GM18498 (cell line): ENCODE measurements at regions not wholly inside any gene's neighbourhood (a gene's known extent, or its start where the extent isn't known, plus 50 kb on each side); places are given as distances from the start of the nearest gene placed in this dataset.

Experiments
- ATAC-seq: cut with Tn5 transposase; IDR thresholded peaks from one replicate; pipeline ENCODE4 v1.9.1; 2021; ENCODE audit warnings: mild to moderate bottlenecking, moderate library complexity; ENCODE audit not compliant: unreplicated experiment

DNA sequence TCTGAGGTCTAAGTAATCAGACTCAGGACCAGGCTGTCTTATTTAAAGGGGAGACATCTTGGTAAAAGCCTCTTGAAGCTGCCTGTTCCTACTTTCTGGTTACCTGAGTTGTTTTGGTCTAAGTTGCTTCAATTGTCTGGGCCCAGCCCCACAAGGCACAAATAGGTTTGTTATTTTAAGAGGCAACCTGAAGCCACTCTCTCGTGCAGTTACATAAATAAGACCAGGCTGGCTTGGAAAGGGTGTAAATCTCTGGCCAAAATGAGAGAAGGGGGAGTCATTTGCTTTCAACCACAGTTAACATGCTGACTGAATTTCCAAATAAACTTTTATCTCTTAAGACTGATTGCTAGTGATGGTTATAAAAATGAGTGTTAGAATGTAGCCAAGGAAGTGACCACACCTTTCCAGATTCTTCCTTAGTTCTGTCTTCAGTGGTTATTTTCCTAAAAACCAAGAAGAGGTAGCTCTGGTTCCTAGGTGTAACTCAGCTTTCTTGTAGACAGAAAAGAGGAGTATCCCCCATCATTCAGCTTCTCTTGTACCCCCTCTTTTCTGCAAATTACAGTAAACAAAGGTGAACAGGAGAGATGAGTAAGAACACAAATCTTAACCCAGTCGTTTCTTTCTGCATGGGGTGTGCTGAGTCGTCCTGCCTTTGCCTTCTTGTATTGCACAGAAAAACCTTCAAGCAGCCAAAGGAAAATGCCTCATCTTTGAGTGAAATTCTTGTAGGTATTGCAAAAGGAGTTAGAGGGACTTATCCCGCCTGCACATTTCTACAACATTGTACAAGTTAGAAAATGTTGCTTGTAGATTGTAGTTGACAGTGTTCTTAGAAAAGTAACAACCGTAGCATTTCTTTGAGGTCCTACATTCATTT lies 161.5 kb upstream of the NT5C1B start:
- ATAC-seq = no peak

DNA sequence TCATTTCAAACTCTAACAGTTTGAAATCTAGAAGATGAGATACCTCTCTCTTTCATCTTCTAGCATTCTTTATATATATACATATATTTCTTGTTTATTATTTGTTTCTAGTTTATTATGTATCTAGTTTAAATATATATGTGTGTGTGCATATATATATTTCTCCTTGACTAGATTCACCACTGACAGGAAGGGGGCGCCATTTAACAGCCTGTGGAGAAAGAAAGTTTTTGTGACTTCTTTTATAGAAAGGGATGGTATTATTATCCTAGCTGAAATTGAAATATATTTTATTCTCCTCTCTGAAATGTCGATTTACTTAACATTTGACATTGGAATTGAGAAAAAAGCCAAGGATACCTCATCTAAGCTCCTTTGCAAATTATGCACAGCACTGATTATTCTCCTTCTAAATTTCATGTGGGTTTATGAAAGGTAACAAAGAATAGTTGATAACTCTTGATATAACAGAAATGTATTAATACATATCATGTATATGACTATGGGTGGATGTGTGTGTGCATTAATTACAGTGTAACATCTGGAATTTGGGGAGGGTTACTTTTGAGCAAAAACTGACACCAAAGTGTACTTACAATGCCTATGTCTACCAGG lies 160.7 kb upstream of the NT5C1B start:
- no peak for ATAC-seq

DNA sequence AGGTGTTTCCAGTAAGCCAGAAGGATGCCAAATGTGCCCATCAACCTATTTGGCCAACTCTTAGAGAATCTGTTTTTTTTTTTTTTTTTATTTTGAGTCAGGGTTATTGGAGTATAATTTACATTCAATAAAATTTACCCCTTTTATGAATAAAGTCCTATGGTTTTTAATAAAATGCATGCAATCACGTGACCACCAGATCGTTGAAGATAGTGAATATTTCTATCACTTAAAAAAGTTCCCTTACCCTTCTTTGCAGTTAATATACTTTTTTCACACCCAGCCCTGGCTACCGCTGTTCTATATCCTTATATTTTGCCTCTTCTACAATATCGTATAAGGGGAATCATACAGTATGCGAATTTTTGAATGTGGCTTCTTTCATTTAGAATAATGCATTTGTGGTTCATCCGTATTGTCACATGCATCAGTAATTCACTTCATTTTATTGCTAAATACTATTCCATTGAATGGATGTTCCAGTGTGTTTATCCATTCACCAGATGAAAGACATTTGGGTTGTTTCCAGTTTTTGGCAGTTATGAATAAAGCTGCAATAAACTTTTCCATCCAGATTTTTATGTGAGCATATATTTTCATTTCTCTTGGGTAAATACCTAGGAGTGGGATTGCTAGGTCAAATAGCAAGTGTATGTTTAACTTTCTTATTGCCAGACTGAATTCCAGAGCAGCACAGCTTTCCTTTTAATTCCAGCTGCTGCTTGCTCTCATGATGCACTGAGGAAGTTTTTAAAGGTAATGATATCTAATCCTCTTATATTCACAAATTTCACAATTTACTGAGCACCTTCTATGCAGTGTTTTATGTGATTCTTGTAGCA lies 156.3 kb upstream of the NT5C1B start:
- ATAC-seq = no peak

DNA sequence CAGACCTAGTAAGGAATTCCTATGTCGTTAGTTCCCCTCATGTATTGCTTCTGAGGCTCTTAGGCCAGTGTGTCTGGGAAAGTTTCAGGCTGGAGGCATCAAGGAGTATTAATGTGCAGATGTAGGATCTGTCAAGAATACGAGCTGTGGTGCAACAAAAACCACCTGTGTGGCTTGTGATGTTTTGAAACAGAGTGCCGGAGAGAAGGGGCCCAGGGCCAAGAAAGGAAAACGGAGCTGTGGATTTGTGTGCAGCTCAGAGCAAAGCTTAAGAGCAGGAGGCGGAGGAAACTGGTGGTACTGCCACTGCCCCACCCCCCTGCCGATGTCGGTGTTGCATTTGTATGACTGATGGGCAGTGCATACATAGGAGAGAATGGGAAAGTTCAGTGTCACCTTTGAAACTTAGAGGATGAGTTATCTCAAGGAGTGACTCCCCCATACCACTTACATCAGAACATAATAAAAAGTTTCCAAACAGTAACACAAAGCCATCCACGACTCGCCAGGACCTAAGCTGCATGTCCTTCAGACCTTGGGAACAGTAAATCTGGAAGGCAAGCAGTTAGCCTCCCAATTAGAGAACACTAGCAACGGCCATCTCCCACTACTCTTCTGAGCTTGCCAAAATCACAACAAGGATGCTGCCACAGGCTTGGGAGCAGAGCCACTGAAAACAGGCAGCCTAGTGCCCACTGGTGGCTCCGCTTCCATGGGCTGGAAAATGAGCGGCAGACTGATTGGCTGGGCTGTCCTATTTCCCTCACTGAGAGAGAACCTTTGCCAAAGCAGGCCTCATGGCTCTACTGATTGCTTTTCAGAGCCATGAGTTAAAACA lies 152.7 kb upstream of the NT5C1B start:
- ATAC-seq = no peak

DNA sequence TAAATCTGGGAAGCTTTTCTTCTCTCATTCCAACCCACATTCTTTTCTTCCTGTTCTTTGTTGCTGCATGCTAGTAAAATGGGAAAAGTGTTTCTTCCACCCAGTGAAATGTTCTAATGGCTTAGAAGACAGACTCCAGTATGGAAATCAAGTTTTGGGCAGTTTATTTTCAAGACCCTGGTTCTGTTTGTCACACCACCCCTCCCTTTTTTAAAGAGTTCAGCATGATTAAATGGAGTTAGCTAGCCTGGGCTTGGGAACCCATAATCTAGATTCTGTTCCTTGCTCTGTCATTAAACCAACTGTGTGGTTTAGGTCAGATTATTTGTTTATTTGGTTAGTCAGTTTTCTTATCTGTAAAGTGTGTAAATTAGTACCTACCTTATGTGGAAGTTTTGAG lies 151.8 kb upstream of the NT5C1B start:
- ATAC-seq = no peak

DNA sequence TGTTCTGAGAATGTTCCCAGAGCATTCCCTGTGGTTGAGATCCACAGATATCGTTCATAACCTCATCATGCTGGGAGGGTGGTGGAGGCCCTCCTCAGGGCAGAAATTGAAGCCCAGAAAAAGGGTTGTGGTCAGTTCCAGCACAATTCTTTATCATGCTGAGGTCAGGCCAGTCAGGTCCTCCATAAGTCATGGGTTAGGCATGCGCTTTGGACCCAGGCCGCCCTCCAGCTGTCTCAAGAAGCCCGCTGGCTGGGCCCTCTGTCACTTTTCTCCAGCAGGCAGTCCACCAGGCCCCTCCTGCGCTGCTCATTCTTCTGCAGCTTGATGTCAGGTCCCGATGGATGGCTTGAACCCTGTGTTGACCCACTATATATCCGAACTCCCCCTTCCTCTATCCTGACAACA lies 151.1 kb upstream of the NT5C1B start:
- no peak for ATAC-seq

DNA sequence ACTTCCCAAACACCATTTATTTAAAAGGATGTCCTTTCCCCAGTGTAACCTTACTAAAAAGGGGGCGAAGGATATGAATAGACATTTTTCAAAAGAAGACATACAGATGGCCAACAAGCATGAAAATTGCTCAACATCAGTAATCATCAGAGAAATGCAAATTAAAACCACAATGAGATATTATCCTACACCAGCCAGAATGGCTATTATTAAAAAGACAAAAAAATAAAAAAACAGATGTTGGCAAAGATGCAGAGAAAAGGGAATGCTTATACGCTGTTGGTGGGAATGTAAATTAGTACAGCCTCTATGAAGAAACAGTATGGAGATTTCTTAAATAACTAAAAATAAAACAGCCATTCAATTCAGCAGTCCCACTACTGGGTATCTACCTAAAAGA lies 142.3 kb upstream of the NT5C1B start:
- no peak for ATAC-seq

GRCh38 chr2:18724371-18725145 lies 135.2 kb upstream of the NT5C1B start:
- no peak for ATAC-seq

GRCh38 chr2:18723219-18723618 lies 133.8 kb upstream of the NT5C1B start:
- no peak for ATAC-seq

DNA sequence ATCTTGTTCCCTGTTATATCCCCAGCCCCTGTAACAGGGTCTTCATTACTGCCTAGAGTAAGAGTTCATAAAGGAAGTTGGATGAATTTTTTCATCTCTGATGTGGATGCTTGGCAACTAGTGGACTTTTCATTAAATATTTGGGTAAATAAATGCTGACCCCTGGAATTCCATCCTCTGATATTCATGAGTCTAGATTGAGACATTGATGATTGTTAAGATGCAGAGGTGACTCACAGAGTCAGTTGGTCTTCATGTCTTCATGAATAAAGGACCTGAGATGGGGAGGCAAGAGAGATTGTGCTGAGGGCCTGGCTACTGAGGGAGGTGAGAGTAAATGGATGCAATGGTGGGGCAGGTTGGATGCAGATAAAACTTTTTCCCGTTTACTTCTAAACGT lies 132.7 kb upstream of the NT5C1B start:
- no peak for ATAC-seq

GRCh38 chr2:18721038-18721922 lies 131.9 kb upstream of the NT5C1B start:
- no peak for ATAC-seq

DNA sequence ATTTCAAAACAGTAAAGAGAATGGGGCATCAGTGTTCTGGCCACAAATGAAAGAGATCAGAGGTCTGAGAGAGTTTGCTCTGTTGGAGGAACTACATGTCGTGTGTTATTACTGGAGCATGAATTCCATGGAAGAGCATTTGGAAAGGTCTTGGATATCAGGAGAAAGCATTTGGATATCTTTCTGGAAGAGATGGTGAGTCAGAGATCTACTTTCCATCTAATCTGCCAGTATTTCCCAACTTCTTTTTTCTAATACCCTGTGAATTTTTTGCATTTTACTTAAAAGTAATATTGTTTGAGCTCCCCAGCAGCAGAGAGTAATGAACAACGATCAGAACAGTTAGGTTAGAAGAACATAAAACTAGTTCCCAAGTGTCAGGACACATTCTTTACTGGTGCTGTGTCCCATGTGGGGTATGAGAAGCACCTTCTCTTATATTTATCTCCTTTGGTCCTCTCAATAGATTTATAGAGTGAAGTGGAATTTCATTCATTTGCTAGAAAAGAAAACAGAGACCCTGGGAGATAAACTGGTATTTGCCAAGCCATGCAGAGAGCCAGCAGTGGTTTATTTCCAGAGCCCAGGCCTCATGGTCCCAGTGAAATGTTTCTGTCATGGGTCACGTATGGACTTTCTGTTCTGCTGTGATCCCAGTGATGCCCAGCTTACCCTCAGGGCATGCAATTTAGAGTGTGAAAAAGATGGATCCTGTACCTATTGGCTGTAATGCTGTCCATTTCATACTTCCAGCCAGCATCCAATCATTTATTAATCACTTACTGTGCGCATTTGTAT lies 130.8 kb upstream of the NT5C1B start:
- ATAC-seq = no peak

- ATAC-seq = no peak
Observed at GRCh38 chr2:18708203-18708715, 118.9 kb upstream of the NT5C1B start.

- no peak for ATAC-seq
Observed at GRCh38 chr2:18706001-18706400, 116.6 kb upstream of the NT5C1B start.

GRCh38 chr2:18704276-18704675 lies 114.9 kb upstream of the NT5C1B start:
- ATAC-seq = no peak

GRCh38 chr2:18703555-18703954 lies 114.2 kb upstream of the NT5C1B start:
- ATAC-seq = no peak

DNA sequence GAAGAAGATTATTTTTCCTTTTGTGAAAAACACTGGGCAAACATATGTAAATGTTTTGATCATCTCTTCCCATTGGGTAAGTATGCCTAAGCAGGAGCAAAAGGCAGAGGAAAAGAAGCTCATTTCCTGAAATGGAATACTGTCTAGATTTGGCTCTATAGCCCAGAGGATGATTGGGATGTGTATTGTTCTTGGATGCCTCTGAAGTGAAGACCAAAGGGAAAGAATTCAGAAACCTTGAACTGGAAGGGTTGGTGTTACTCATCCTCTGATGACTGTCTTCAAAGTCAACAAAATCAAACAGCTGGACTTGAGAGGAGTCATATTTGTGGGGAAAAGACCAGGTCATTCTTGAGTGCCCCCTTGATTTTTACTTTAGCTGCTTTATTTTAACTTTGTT lies 112.6 kb upstream of the NT5C1B start:
- ATAC-seq = no peak

GRCh38 chr2:18701546-18701945 lies 112.2 kb upstream of the NT5C1B start:
- no peak for ATAC-seq
